ENCODE measurements at regions not wholly inside any gene's neighbourhood (a gene's known extent, or its start where the extent isn't known, plus 50 kb on each side); places are given as distances from the start of the nearest gene placed in this dataset.

DNA sequence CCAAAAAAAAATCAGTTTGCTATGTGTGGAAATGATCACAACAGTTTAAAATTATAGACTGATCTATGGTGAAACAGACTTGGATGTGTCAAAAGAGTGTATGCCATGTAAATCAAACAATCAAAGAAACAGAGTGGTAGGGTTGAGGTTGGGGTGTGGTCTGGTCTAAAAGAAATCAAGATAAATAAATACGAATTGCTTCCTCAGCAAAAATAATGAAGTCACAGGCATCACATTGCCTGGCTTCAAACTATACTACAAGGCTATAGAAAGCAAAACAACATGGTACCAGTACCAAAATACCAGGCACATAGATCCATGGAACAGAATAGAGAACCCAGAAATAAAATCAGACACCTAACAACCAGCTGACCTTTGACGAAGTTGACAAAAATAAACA lies 1796.9 kb downstream of the NCAM2 start (continued):
- no peak for TF ChIP-seq ZNF512 (CRISPR knock-in tag; IDR thresholded peaks at IDR 0.05; ENCODE audit: borderline replicate concordance)
- no peak for TF ChIP-seq ZNF232 (CRISPR knock-in tag; IDR thresholded peaks at IDR 0.05)
- TF ChIP-seq ZNF671 (CRISPR knock-in tag; IDR thresholded peaks at IDR 0.05): no peak
- TF ChIP-seq E2F1 (CRISPR knock-in tag; IDR thresholded peaks at IDR 0.05): no peak
- TF ChIP-seq NFYB (CRISPR knock-in tag; conservative IDR thresholded peaks at IDR 0.05; ENCODE audit: low read depth): no peak
- TF ChIP-seq ZNF121 (CRISPR knock-in tag; IDR thresholded peaks at IDR 0.05): no peak

GRCh38 chr21:22795644-22796043 lies 1797.4 kb downstream of the NCAM2 start:
- no peaks in the 10 kb centered on the region for H3K27me3 Mint-ChIP-seq (ENCODE audit: low read depth)
- H3K4me3 Mint-ChIP-seq: no peak overlapping the region
- no peaks in the 10 kb centered on the region for H3K36me3 Mint-ChIP-seq
- DNase-seq (ENCODE audit: low spot score): no peak
- H3K9me3 Mint-ChIP-seq: peaks cover 8% of the 10 kb centered on the region
- POLR2A ChIA-PET: no interaction called here
- TF ChIP-seq USF1 (CRISPR knock-in tag; IDR thresholded peaks at IDR 0.05): no peak
- TF ChIP-seq ZNF512 (CRISPR knock-in tag; IDR thresholded peaks at IDR 0.05; ENCODE audit: borderline replicate concordance): no peak
- TF ChIP-seq PREB (CRISPR knock-in tag; IDR thresholded peaks at IDR 0.05; ENCODE audit: borderline replicate concordance): no peak
- TF ChIP-seq ZNF219 (CRISPR knock-in tag; IDR thresholded peaks at IDR 0.05; ENCODE audit: borderline replicate concordance): no peak
- no peak for TF ChIP-seq E2F5 (CRISPR knock-in tag; IDR thresholded peaks at IDR 0.05)
- TF ChIP-seq, protein P1, sequence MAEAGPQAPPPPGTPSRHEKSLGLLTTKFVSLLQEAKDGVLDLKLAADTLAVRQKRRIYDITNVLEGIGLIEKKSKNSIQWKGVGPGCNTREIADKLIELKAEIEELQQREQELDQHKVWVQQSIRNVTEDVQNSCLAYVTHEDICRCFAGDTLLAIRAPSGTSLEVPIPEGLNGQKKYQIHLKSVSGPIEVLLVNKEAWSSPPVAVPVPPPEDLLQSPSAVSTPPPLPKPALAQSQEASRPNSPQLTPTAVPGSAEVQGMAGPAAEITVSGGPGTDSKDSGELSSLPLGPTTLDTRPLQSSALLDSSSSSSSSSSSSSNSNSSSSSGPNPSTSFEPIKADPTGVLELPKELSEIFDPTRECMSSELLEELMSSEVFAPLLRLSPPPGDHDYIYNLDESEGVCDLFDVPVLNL (CRISPR knock-in tag; IDR thresholded peaks at IDR 0.05; ENCODE audit: borderline replicate concordance, low read depth): no peak
- CTCF ChIA-PET: interaction anchor here (1.5 kb wide), 1 partner anchor 221 kb away, joined by 5 read pairs; no protein-coding TSS in a partner anchor
- H3K27ac Mint-ChIP-seq: no peak overlapping the region
- H3K4me1 Mint-ChIP-seq: no peaks in the 10 kb centered on the region
- ATAC-seq: no peak

DNA sequence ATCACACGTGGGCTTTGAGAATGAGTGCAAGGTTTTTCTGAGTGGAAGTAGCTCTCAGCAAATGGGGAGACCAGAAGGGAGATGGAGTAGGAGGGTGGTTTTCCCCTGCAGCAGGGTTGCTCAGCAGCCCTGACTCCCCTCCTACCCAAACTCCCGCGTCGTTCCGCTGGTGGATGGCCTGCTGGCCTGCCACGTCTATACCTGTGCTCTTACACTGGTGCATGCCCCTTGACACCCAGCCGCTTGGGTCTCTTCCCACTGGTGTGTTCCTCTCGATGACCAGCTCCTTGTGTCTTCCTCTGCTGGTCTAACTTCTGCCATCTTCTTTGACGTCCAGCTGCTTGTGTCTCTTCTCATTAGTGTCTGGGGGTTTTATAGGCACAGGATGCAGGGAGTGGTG lies 1797.9 kb downstream of the NCAM2 start:
- H3K4me3 Mint-ChIP-seq: no peak overlapping the region
- DNase-seq (ENCODE audit: low spot score): no peak
- no peaks in the 10 kb centered on the region for H3K4me1 Mint-ChIP-seq
- no peaks in the 10 kb centered on the region for H3K27me3 Mint-ChIP-seq (ENCODE audit: low read depth)
- ATAC-seq: no peak
- ChIA-PET CTCF (interaction anchor here (1.5 kb wide), 1 partner anchor 221 kb away, joined by 5 read pairs; no protein-coding TSS in a partner anchor), POLR2A (no interaction called here)
- peaks cover 8% of the 10 kb centered on the region for H3K9me3 Mint-ChIP-seq
- no peak overlapping the region for H3K27ac Mint-ChIP-seq
- H3K36me3 Mint-ChIP-seq: no peaks in the 10 kb centered on the region
- no peak for TF ChIP-seq ZBTB43 (CRISPR knock-in tag; IDR thresholded peaks at IDR 0.05)
- TF ChIP-seq ELF4 (CRISPR knock-in tag; IDR thresholded peaks at IDR 0.05; ENCODE audit: low read depth): no peak
- no peak for TF ChIP-seq USF1 (CRISPR knock-in tag; IDR thresholded peaks at IDR 0.05)
- TF ChIP-seq, protein P2, sequence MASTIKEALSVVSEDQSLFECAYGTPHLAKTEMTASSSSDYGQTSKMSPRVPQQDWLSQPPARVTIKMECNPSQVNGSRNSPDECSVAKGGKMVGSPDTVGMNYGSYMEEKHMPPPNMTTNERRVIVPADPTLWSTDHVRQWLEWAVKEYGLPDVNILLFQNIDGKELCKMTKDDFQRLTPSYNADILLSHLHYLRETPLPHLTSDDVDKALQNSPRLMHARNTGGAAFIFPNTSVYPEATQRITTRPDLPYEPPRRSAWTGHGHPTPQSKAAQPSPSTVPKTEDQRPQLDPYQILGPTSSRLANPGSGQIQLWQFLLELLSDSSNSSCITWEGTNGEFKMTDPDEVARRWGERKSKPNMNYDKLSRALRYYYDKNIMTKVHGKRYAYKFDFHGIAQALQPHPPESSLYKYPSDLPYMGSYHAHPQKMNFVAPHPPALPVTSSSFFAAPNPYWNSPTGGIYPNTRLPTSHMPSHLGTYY (CRISPR knock-in tag; IDR thresholded peaks at IDR 0.05): no peak
- no peak for TF ChIP-seq ZNF317 (CRISPR knock-in tag; IDR thresholded peaks at IDR 0.05; ENCODE audit: borderline replicate concordance, low read depth)
- no peak for TF ChIP-seq ZNF423 (CRISPR knock-in tag; IDR thresholded peaks at IDR 0.05)
- no peak for TF ChIP-seq SP1 (CRISPR knock-in tag; conservative IDR thresholded peaks at IDR 0.05)
- TF ChIP-seq, protein P3, sequence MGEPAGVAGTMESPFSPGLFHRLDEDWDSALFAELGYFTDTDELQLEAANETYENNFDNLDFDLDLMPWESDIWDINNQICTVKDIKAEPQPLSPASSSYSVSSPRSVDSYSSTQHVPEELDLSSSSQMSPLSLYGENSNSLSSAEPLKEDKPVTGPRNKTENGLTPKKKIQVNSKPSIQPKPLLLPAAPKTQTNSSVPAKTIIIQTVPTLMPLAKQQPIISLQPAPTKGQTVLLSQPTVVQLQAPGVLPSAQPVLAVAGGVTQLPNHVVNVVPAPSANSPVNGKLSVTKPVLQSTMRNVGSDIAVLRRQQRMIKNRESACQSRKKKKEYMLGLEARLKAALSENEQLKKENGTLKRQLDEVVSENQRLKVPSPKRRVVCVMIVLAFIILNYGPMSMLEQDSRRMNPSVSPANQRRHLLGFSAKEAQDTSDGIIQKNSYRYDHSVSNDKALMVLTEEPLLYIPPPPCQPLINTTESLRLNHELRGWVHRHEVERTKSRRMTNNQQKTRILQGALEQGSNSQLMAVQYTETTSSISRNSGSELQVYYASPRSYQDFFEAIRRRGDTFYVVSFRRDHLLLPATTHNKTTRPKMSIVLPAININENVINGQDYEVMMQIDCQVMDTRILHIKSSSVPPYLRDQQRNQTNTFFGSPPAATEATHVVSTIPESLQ (CRISPR knock-in tag; IDR thresholded peaks at IDR 0.05): no peak

All from WTC11 (cell line).